Activated T-cell treated with anti-CD3 and anti-CD28 coated beads for 24 hours (primary cell): ENCODE measurements at regions not wholly inside any gene's neighbourhood (a gene's known extent, or its start where the extent isn't known, plus 50 kb on each side); places are given as distances from the start of the nearest gene placed in this dataset.
"Not testable (repeated sequence)": the region's sequence is repeated elsewhere in the genome, so short reads cannot be mapped to it uniquely, and the experiment has no call there.

ENCODE experiments used
- DNase-seq: peaks from one replicate; pipeline ENCODE4 v3.0.0-alpha.2; 2020; ENCODE audit warnings: low read depth

GRCh38 chr22:44650806-44651205, 51.2 kb upstream of the PRR5 start:
- DNase-seq, result no peak

GRCh38 chr22:44648821-44649565, 53.0 kb upstream of the PRR5 start:
- no peak for DNase-seq

- DNase-seq, result no peak
Measured at GRCh38 chr22:44648085-44648820, 53.8 kb upstream of the PRR5 start.

GRCh38 chr22:44647141-44647540, 54.9 kb upstream of the PRR5 start:
- DNase-seq, result no peak

- DNase-seq, result no peak
Measured at GRCh38 chr22:44646668-44647067, 55.3 kb upstream of the PRR5 start.

GRCh38 chr22:44646141-44646540, 55.9 kb upstream of the PRR5 start:
- DNase-seq, result no peak

- DNase-seq, result no peak
Measured at GRCh38 chr22:44645531-44645930, 56.5 kb upstream of the PRR5 start.

- DNase-seq, result no peak
Measured at GRCh38 chr22:44645083-44645482, 56.9 kb upstream of the PRR5 start.

- DNase-seq, result not testable (repeated sequence)
Measured at GRCh38 chr22:44643526-44644101, 58.4 kb upstream of the PRR5 start.

- no peak for DNase-seq
Measured at GRCh38 chr22:44642096-44642644, 59.8 kb upstream of the PRR5 start.

GRCh38 chr22:44640618-44641155, 61.3 kb upstream of the PRR5 start:
- no peak for DNase-seq

- no peak for DNase-seq
Measured at GRCh38 chr22:44639891-44640617, 62.0 kb upstream of the PRR5 start.

- DNase-seq, result no peak
Measured at GRCh38 chr22:44638971-44639760, 62.8 kb upstream of the PRR5 start.

GRCh38 chr22:44636502-44637206, 65.3 kb upstream of the PRR5 start:
- not testable (repeated sequence) for DNase-seq

GRCh38 chr22:44635567-44635966, 66.4 kb upstream of the PRR5 start:
- DNase-seq, result not testable (repeated sequence)

- DNase-seq, result no peak
Measured at GRCh38 chr22:44634426-44635321, 67.3 kb upstream of the PRR5 start.

- no peak for DNase-seq
Measured at GRCh38 chr22:44633647-44634046, 68.4 kb upstream of the PRR5 start.

GRCh38 chr22:44632541-44633396, 69.2 kb upstream of the PRR5 start:
- DNase-seq, result no peak
